T-helper 2 cell (primary cell): ENCODE measurements at regions not wholly inside any gene's neighbourhood (a gene's known extent, or its start where the extent isn't known, plus 50 kb on each side); places are given as distances from the start of the nearest gene placed in this dataset.

Experiments
- DNase-seq, 5 experiments: peaks; one replicate each; pipeline versions ENCODE4 v3.0.0 to v3.0.0-alpha.2; 2012 to 2022

DNA sequence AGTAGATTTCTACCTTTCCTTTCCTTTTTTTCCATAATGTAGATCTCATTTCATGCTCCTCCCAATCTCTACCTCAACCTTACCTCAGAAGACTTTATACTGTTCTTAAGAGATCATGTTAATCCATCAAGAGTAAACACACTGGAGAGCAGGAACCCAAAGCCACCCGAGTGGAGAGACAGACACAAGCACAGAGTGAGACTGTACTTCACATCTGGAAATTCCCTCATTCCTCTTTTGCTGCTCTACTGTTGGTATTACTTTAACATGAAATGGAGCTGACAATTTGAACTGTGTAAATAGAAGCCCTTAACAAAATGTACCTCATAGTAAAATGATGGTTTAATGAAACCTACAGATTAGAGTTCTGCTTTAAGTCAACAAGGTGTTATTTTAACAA is 105.7 kb upstream of the RASGEF1B start:
- no peak for DNase-seq

DNA sequence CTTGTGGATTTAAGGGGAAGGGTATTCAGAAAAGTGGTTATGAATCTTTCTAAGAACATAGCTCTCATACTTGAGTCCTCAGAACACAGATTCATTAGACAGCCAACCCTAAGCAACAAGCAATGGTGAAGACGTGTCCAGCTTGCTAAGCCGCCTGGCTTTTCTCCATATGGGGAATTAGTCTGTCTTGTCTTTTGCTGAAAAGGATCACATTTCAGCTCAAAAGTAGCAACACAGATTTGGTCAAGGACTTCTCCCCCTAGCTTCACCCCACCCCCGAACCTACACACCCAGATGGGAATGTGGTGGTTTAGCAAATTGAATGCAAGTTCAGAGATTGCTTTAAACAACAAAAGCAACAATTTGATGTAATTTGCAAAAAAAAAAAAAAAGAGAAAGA is 103.3 kb upstream of the RASGEF1B start:
- no peak for DNase-seq

DNA sequence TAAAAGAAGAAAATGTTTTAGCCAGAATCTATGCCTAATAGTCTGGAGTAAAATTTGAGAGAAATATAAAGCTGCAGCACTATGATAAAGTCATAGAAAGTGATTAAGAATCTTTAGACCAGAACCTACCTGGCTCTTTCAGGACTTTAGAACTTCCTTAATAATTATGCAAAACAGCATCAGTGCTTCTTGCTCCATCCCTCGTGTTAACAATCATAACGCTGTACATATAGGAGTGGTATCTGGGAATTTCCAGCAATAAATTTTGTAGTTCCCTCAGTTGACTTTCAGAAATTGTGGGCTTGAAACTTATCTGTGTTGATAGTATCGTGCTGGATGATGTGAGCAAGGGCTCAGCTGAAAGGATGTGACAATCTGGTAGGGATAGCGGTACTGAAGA is 102.1 kb upstream of the RASGEF1B start:
- DNase-seq, result no peak

DNA sequence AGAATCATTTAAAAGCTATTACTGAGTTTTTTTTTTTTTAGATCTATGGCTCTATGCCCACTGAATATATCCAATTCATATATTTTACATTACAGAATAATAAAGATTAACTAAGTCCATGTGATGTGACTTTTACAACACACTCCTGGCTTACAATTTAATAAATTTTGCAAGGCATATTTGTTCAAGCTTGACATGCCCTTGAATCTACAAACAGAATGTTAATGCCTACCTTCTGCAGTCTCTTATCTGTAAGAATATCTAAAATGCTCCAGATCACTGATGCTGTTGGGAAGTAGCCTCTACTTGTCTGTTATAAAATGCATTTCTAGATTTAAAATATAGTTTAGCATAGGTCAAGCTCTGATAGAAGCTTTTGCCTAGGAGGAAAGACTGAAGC is 100.7 kb upstream of the RASGEF1B start:
- DNase-seq, result no peak

DNA sequence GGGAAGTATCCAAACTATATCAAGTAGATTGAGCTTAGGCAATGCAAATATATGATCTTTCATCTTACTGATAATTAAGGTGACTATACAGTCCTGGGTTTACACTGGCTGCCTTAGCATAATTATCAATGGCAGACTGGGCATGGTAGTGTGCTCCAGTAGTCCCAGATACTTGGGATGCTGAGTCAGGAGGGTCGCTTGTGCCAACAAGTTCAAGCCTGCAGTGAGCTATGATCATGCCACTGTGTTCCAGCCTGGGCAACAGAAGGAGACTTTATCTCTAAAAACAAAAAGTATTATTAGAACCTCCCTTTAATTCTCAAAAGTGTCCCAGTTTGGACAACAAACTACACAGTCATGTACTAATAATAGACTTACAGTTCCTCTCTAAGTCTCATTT is 99.4 kb upstream of the RASGEF1B start:
- DNase-seq, result no peak

DNA sequence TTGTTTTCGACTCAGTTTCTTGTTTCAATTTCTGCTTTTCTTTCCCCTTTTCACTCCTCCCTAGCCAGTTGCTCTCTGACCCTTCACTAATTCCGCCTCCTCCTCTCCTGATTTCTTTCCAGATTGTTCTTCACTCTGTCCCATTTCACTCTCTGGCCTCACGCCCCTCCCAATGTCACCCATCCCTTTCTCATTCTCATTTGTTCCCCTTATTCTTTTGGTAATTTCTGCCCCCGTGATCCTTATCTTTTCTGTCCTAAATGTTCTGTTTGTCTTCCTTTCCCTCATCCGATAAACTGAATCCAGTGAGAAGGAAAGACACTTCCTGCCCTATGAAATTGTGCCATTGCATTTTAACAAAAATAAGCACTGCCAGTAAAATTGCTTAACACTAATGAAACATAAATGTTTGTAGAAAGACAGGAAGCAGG is 94.5 kb upstream of the RASGEF1B start:
- DNase-seq, result no peak

DNA sequence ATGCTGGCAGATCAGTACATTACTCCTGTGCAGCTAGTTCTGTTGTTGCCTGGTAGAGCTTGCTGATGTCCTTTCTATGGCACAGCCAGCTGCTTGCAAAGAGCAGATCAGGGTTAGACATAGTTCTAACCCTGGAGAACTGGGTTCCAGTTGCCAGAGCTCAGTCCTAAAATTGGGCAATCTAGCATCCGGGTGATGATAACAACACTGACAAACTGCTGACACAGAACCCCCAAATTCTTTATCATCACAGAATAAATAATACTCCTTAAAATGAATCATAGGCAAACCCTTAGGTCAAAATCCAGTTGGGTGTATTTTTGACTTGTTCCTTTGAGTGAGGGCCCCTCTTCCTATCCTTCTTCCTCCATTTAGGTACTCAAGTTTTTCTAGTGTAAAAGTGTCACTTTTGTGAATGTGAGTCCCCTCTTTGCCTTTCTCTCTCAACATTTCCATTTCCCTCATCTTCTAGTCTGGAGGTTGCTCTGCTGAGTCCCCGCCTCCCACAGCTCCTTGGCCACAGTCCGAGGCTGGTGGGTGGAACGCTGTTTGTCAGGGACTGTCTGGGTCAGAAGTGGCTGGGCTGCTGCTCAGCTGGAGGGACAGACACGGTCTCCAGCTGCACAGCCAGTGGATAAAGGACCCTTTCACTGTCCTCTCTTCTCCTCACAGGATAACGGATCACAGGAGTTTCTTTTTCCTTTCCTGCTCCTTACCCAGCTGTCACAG is 93.6 kb upstream of the RASGEF1B start:
- DNase-seq, result no peak

DNA sequence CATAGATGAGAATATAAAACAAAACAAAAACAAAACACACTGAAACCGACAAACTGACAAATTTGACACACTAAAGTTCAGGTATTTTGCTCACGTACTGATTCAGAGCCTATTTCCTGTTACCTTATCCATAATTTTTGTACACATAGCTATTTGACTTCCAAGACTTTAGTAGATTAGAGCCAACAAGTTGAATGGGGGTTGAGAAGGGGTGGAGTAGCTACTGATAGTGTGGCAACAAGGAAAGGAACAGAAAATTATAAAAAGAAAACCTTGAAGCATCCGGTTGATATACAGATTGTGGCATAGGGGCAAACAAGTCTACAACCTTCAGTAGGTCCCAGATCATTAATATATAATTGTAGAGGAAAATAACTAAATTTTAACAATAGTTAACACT is 92.3 kb upstream of the RASGEF1B start:
- no peak for DNase-seq

DNA sequence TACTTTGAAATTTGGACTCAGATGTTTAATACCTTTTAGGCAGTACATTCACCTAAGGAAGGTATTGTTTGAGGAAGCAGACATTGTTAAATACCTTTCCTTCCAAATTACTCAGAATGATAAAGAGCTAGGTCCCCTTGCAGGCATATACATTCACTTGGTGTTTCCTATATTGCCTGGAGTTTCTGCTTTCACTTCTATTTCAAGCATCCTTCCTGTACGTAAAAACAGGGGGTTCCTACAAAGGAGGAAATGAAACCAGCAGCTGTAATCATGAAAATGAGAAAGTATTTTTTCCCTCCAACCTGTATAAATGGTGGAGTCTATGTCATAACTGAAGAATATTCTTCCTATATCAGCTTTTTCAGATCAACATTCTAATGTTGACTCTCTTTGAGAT is 90.4 kb upstream of the RASGEF1B start:
- peak in 2 of 5 experiments; percentile 8 to 23 for DNase-seq

DNA sequence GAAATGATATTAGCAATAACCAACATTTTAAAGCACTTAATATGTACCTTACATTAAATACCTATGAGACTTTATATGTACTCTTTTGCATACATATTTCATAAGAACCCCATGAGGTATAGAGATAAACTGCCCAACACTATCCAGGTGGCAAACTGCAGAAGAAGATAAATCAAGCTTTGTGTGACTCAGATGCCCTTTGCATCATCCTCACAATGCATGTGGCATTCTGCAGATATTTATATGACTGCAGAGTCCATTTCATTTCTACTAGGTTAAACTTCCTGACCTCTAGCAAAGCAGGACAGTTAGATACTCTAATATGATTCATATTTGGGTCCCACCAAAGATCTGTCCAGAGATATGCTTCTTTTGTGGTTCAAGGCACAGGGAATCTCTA is 85.6 kb upstream of the RASGEF1B start:
- DNase-seq, result no peak

DNA sequence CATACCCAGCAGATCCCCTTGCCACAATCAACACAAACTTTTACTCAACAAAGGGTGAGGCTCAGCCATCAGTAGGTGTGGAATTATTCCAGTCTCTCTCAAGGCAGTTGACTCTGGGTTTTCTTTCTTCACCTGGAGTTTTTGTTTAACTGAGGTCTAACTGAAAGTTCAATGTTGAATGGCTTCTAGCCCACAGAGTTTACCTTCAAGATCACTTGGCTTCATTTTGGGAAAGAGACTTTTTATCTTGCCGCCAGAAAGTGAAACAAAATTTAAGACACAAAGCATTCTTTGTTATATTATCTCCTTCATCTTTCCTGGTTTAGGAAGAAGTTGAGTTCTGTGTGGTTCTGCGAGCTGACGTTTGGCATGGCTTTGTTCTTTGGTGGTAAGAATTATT is 83.8 kb upstream of the RASGEF1B start:
- DNase-seq, result no peak

DNA sequence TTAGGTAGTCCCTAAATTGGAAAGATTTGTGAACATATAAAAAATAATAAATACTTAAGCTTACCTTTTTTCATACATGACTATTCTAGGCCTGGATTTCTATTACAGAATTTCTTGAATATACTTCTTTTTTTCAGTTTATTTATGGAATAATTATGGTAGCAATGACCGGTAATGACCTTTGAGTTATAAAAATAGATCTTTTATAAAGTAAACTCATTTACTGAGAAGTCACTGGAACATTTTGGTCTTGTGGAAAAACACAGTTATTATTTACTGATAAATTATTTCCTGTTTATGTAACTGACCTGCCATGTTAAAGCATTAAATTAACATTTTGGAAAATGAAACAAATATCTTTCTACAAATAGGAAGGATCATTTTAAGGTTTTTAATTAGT is 80.4 kb upstream of the RASGEF1B start:
- DNase-seq, result no peak

DNA sequence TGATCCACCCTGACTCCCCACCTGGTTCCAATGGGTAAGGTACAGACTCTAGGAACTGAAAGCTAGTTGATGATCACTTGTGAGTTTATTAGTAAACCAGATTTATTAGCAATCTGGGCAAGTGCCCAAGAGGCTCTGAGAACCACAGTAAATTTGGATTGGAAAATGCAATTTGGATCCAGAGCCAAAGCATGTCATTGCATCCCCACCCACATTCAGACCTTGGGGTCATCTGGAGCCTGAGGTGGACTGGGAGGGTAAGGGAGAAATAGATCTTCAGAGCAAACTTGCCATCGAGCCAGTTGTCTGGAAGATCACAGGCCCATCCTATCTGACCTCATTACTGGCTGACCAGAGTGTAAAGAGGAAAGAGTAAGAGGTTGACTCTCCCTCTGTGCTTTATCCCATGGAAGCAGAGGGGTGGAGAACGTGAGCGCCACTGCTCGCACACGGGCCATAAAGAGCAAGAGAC is 78.7 kb upstream of the RASGEF1B start:
- no peak for DNase-seq

DNA sequence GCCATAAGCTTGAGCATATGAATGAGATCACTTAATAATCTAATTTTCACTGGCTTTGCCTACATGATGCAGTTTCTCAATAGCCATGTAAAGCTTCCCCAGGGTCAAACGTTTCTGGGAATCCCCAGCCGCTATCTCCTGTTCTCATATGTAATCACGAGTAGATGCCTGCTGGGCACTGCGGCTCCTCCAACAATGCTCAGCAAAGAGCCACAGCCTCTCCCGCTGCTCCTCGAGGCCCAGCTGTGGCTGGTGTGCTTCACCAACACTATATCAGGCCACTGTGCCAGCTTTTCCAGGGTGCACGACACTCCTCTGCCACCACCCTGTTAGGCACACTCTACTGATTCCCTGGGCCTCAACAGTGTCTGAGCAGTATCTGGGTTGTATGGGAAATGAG is 78.3 kb upstream of the RASGEF1B start:
- no peak for DNase-seq

DNA sequence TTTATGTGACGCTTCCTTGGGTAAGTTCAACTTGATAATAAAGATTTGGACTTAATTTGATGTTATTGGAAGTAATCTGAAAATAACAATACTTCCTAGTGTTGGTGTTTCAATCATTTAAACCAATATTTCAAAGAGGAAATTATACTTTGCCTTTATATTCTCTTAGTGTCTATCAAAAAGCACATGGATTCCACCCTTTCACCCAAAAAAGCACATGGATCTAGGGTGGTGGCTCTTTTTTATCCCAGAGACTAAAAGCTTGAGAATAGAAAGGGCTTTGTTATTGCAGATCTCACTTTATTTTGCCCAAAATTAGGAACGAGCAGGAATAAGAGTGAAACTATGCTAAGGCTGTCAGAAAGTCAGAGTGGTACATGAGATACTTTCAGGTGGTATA is 75.1 kb upstream of the RASGEF1B start:
- no peak for DNase-seq

DNA sequence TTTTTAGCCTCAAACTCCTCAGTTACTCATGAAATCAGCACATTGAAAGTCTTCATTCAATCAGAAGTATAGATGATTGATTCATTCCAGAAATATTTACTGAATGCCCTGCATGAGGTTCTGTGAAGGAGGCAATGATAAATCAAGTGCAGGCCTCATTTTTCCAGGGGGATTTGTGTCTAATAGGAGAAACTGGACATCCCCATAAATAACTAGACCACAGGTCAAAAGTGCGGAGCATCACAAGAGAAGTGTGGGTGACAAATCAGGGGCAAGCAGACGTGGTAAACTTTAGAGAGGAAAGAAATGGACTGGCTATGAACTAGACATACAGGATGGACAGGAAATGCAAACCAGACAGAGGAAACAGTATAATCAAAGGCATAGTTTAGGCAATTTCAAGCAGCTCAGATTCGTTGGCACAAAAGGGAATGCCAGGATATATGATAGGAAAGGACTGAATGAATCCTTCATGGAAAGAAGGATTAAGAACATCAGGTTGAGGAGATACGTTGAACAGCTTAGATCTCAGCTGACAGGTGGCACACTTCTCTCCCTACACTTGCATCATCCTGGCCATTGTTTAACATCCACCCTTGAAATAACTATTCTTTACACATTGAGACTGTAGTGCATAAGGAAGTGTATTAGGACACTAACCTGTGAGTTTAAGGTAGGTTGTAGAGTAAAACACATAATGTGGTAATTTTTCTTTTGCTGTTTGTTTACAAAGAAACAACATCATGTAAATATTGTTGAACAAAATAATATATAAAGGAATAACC is 69.6 kb upstream of the RASGEF1B start:
- no peak for DNase-seq

DNA sequence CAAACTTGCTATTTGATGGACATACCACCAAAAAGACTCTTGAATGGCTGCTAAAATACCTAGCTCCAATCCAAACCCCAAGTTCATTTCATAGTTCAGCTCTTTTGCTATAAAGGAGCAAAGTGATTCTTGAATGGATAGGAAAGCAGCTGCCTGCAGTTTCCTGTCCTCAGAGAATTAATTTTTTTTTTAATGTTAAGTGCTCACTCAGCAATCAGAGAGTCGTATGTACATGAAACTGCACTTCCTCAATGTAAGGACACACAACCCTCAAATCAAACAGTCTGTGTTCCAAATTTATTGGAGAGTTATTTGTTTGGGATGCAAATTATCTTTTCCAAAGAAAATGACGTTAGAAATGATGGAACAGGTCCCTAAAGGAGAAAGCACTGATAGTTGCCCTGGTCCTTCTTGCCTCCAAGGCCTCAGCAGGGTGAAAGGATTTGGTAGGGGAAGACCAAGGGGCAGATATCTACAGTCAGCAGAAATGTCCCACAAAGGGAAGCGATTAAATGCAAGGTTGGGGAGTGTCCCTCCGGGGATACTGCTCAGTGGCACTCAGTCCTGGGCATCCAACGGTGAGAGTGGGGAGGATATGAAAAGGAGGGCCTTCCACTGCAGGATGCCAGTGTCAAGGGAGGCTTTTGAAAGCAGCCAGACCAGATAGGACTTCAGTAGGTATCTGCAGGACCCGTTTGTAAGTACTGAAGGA is 67.2 kb upstream of the RASGEF1B start:
- DNase-seq, result no peak

DNA sequence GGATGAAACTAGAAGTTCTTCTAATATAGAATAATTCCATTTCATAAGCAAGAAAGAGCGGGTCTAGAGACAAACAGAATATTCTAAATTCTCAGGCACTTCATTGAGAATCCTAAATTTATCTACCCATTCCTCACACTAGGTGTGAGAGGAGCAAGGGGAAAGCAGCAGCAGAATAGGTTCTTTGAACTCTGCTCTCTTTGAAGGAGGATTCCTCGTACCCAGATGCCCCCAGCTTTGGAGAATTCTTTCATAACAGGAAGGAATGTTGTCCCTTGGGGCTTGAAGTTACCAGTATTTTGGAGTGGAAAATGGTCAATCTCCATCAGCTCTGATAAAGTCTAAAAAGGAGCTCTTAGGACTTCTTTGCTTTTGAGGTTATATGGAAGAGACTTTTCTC is 59.7 kb upstream of the RASGEF1B start:
- no peak for DNase-seq

DNA sequence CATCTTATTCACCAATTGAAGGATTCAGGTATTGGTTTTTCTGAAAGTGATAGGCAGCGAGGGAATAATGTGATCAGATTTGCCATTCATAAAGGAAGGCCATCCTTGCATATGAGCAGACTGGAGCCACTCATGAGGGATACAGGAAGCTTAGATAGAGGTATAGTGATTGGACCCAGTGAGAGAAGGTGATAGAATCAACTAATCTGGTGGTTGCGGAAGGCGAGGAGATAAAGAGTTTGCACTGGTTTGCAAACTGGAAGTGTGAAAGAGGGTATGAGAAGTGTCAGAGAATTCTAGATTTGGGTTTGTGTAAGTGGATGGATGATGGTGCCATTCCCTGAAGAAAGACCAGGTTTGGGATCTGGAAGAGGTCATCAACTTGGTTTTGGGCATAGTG is 57.3 kb upstream of the RASGEF1B start:
- DNase-seq, result no peak

DNA sequence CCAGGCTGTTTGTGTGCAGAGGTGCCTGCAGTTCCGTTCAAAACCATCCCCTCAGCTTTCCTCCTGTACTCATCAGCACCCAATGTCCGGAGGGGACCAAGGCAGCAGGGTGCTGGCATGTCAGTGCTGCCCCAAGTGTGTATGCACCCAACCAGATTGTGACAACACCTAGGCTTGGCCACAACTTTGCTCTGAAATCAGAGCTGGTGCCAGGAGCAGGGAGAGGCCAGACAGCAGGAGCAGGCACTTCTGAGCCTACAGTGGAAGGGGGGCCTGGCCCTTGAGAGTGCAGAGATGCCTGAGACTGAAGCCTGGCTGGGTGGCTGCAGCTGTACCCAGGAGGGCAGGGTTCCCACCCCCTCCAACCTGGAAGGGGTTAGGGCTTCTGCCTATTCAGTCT is 56.5 kb upstream of the RASGEF1B start:
- DNase-seq, result no peak

DNA sequence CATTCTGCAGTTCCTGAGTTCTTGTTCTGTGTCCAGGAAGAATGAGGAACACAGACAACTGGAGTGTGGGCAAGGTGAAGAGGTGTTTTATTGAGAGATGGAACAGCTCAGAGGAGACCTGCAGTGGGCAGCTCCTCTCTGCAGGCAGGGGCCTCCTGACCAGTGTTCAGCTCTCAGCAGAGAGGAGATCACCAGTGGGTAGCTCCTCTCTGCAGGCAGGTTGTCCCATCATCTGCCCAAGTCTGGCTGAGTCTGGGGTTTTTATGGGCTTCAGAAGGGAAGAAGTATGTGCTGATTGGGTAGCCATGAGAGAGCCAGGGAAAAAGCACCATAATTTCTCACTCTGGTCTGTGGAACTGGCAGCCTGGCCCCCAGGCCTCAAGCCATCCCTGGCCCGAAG is 56.0 kb upstream of the RASGEF1B start:
- no peak for DNase-seq

DNA sequence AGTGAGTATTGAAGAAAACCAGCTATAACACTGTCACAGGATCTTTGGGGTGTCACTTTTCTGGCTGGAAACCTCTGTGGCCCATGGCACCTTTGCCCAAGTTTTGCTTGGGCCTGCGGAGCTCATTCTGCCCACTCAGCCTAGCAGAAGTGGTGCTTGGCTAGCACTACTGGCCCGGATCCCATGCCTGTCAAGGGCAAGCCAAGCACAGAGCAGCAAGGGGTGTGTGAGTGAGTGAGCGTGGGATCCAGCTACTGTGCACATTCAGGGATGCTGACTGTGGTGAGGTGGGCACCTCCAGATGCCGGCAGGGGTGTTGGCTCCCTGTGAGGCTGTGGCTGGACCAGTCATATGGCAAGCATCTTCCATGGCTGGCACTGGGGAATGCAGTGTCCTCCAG is 55.4 kb upstream of the RASGEF1B start:
- DNase-seq, result no peak

DNA sequence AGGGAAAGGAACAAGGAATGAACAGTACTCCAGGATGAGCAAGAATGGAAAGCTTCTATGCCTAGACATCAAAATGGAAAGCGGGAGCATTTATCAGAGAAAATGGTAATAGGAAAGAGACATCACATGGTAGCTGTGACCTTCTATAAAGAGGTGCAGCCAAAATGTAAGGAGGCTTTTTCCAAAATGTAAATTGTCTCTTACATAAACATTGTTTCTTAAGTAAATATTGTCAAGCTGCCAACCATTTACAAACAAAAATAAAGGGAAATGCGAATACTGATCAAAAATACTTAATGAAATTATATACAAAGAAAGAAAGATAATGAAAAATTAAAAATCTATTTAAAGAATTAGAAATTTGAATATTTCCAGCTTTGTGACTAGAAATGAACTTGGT is 55.0 kb upstream of the RASGEF1B start:
- no peak for DNase-seq
